CD4-positive, alpha-beta T cell treated with Interleukin-15 for 4 hours (primary cell): ENCODE measurements at regions not wholly inside any gene's neighbourhood (a gene's known extent, or its start where the extent isn't known, plus 50 kb on each side); places are given as distances from the start of the nearest gene placed in this dataset.

Experiments
- DNase-seq: peaks from one replicate; pipeline ENCODE4 v3.0.0-alpha.2; 2020; ENCODE audit warnings: low spot score

- no peak for DNase-seq
Observed at GRCh38 chr11:112751772-112752171, 209.4 kb upstream of the NCAM1 start.

DNA sequence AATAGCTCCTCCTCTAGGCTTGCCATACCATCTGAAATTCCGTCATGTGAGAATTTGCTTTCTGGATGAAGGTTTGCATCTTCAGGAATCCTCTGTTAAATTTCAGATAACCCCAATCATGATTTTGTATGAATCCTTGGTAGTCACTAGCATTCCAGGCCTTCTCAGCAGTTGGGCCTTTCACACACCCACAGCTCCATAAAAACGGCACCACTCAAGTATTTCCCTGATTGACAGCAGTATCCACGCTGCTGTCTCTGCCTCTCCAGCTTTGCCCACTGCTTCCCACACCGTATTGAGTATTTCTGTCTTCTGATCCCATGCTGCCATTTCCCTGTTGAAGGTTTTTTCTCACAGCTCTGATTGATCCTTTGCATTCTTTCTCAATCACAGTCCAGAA is 208.7 kb upstream of the NCAM1 start:
- DNase-seq = no peak

- no peak for DNase-seq
Observed at GRCh38 chr11:112753706-112754105, 207.5 kb upstream of the NCAM1 start.

- no peak for DNase-seq
Observed at GRCh38 chr11:112759418-112759817, 201.8 kb upstream of the NCAM1 start.

DNA sequence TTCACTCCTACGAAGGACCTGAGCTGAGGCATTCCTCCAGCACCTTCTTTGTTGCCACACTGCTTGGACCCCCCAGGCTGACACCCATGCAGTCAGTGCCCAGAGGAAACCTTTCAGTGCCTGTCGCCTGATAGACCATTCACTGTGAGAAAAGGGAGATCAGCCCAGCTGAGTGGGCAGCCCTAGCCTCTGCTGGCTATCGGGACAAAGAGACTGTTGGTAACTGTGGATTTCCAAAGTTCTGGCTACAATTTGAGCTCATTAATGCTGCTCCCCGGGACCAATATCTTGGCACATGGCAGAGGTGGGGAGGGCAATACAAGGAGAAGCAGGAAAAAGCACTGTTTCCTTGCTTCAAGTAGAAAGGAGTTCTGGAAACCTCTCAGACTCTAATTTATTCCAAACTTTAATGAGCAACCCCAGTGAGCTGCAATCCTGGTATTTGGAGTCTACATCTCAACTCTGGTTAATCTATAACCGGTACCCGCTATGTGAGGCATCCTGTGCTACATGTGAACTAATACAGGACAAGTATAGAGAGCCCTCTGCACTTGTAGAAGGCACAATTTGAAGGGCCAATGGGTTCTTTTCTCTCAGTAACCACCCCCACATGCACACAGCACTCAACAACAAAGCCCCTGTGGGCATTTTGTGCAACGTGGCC is 200.7 kb upstream of the NCAM1 start:
- DNase-seq = no peak

DNA sequence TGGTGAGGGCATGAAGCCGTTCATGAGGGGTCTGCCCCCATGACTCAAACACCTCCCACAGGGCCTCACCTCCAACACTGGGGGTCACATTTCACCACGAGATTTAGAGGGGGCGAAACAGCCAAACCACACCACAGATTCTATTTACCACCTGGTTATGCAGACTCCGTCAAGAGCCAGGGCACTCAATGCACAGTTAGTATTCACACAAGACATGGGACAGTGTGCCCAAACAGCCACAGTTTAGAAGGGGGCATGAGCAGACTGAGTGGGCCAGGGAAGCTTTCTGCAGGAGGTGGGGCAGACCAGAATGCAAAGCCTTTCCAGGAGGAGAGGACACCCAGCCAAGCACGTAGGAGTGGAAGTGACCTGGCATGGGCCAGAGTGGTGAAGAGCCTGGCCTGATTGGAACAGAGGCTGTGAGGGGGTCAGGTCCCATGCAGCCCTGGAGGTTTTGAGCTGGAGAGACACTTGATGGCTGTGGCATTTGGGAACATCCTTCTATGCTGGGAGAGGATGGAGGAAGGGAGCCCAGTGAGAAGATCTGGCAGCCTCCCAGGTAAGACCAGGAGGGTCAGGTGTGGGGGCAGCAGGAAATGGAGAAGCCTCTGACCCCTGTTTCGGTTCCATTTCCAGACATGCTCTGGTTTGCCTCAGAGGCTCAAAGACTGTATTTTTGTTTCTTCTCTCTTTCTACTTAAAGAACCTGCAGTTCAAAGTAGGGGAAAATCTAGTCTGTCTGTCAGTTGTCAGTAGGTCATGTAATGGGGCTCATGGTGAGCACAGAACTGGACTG is 199.1 kb upstream of the NCAM1 start:
- DNase-seq = no peak

GRCh38 chr11:112762707-112763090 is 198.5 kb upstream of the NCAM1 start:
- no peak for DNase-seq

DNA sequence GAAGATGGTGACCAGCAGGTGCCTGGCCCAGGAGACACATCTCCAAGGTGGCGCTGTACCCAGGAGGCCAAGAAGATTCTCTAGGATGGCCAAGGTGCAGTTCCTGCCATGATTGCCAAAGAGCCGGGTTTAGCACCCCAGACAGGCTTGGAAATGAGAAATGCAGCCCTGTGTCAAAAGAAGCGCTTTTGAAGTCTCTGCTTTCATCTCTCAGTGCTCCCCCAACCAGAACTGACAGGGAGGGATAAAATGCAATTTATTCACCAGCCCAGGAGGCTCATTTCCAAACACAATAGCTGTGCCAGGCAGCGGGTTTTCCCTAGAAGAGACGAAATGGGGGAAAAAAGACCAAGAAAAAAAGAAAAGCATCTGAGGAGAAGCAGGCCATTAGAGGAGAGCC is 195.9 kb upstream of the NCAM1 start:
- no peak for DNase-seq

- DNase-seq = no peak
Observed at GRCh38 chr11:112769170-112769569, 192.1 kb upstream of the NCAM1 start.

GRCh38 chr11:112769584-112769983 is 191.6 kb upstream of the NCAM1 start:
- no peak for DNase-seq

DNA sequence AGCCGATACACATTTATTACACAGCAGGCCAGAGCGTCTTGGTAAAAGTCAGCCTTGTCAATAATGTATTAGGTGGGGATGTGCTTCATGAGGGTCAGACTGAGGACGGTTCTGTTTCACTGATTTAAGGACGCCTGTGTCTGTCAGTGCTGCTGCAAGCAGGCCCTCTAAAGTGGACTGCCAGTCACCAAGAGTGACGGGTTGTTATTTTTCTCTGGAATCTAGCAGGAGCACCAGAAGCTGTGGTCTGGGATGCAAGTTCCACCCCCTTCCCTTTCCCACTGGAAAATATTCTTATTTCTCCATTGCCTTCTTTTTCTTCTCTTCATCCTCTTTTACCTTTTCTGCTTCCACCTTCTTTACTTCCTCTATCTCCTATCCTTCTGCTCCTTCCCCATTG is 191.2 kb upstream of the NCAM1 start:
- DNase-seq = no peak

- no peak for DNase-seq
Observed at GRCh38 chr11:112770487-112770886, 190.7 kb upstream of the NCAM1 start.

DNA sequence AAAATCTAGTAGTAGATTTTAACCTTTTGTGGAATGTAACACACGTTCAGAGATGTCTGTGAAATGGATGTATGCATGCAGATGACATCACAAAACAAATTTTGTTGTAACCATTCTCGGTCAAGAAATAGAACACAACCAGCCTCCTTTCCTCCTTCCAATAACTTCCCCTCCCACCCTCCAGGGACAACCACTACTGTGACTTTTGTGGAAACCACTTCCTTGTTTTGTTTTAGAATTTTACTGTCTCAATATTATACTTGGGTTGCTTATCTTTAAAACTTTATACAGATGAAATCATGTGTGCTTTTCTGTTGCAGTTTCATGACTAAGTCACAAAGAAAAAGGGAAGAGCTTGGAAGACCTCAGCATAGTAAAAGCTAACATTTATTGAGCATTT is 189.4 kb upstream of the NCAM1 start:
- DNase-seq = no peak

- no peak for DNase-seq
Observed at GRCh38 chr11:112773264-112773663, 188.0 kb upstream of the NCAM1 start.

DNA sequence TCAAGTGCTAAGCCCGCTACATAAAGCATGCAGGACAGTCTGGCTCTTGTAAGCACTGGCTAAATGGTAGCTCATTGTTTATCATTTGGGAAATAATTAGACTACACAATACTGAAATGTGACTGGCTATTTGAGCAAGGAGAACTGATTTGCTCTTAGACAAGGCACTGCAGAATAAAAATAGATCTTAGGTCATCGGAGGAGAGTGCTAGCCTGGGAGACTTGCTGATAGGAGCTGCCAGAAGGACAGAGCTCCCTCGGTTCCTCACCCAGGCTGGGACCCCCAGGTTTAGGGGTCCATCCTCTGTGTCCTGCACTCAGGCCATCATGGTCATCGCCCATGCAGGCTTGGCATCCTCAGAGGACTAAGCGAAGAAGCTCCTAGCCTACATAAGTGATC is 184.4 kb upstream of the NCAM1 start:
- DNase-seq = no peak

GRCh38 chr11:112777283-112777751 is 183.9 kb upstream of the NCAM1 start:
- no peak for DNase-seq

DNA sequence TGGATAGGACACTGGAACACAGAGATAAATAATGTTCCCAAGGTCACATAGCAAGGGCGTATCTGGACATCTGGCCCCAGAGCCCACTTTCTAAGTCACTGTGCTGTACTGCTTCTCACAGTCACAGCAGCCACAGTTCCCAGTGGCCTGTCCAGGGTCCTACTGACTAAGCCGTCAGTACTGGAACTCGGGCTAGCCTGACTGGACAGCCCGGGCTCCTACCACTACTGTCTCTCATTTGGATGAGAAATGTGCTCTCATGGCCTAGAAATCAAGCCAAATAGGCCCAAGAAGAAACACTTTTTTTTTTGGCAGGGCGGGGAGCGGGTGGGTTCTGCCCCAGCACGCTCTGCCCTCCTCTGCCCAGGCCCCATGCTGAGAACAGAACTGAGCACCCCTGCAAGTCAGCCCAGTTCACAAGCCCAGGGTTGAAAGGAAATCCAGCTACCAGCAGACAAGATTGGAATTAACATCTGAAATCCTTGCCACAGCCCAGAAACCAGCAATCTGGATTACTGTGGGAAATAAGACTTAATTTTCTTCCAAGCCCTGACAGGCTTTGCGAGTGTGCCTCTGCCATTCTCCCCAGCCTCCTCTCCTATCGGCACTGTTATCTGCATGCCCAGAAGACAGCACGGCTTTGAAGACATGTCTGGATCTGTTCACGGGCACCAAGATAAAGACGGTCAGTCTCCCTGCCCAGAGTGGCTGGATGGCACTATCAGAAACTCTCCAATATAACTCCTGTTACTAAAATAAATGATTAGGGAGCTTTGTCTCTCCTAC is 182.9 kb upstream of the NCAM1 start:
- DNase-seq = no peak

- DNase-seq = no peak
Observed at GRCh38 chr11:112778877-112779266, 182.3 kb upstream of the NCAM1 start.

GRCh38 chr11:112780351-112781087 is 180.7 kb upstream of the NCAM1 start:
- no peak for DNase-seq

DNA sequence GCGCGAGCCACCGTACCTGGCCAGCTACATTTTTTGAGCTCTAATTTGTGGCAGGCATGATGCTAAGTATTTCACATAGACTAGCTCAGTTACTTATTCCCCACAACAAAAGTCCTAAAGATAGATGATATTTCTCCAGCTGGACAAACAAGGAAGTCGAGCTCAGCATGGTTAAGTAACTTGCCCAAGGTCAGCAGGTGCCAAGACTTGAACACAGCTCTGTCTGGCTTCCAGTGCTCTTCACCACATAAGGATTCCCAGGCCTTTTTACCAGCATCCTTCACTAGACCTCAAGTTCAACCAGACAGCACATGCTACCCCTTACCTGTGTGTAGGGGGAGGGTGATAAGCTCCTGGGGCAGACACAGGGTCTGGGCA is 177.3 kb upstream of the NCAM1 start:
- DNase-seq = no peak

DNA sequence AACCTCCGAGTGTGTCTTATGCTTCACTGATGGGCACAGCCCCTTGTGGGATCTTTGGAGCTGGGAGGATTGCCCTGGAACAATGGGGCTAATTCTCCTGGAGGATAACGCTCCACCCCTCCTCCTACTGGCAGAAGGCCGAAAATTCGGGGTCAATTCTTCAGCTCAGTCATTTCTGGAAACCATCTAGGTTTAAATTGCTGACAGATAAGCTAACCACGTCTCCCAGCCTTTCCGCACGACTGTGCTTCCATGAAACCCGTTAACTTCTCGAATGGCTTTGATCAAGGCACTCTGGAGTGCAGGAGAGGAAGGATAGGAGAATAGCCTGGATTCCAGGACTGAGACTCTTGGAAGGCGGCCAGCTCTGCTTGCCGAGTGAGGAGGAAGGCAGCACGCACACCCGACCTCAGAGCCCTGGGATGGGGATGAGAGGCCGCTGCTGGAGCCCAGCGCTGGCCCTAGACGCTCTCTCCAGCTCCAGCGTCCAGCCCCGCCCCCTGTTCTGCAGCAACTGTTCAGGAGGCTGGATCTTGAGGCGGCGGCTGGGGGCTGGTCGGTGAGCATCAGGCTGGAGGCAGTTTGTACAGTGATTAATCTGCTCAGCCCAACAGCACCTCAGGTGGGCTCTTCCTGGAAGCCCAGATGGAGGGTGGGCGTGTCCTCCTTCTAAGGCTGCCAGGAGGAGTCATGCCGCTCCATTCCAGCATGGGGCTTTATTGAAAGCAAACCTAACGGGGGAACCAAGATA is 176.7 kb upstream of the NCAM1 start:
- DNase-seq = no peak

DNA sequence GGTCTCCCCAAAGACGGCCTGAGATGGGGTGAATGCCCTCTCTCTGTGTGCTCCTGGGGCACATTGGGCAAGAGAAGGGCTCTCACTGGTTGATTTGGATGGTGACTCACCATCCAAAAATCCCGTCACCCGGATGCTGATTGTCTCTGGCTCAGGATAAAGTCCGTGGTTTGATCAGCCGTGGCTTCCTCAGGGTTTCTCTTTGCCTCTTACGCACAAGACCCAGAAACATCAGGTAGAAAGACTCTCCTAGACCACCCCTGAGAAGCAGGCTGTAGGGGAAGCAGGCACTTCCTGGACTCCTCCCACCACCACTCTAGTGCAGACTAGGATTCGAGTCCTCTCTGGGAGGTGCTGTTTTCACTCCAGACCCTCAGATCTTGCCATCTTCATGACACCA is 176.1 kb upstream of the NCAM1 start:
- DNase-seq = no peak
